HCT116 (cell line): ENCODE measurements at regions not wholly inside any gene's neighbourhood (a gene's known extent, or its start where the extent isn't known, plus 50 kb on each side); places are given as distances from the start of the nearest gene placed in this dataset.

ENCODE experiments used
- ATAC-seq: fragments of 200-7000 bp; cut with Tn5 transposase; 2 replicates; pipeline ENCODE4 v1.9.1; 2020; ENCODE audit warnings: mild to moderate bottlenecking, moderate library complexity
- BruUV-seq: library from RNA; stranded (reverse); fragments of 400-500 nt; replicated peaks from 2 replicates; lab custom pipeline; 2021; lab: Mats Ljungman, UMichigan
- CTCF ChIA-PET: fragments of 300-600 bp; sonication (Branson Sonifier 250); formaldehyde crosslinking; loops from one replicate; lab custom pipeline; 2021; ENCODE audit warnings: antibody characterized with exemption; lab: Charles Lee
- POLR2A ChIA-PET: fragments of 300-600, 350-600 bp; sonication (Branson Sonifier 250); formaldehyde crosslinking; loops from one replicate; lab custom pipeline; 2021; ENCODE audit warnings: antibody characterized with exemption; lab: Charles Lee
- RAD21 ChIA-PET, 2 experiments: fragments of 300-600 bp; sonication (Branson Sonifier 250); formaldehyde crosslinking; loops; one replicate each; lab custom pipeline; 2023; ENCODE audit warnings: low total read pairs in 2 of 2; ENCODE audit not compliant: uncharacterized antibody in 2 of 2, unreplicated experiment in 2 of 2, low non-redundant PET in 1 of 2; lab: Charles Lee
- DNase-seq: peaks from one replicate; pipeline ENCODE4 v3.0.0-alpha.2; 2010; ENCODE audit warnings: low read depth, low spot score
- H2AFZ ChIP-seq: fragments of 200-600 bp; shearing (Covaris generic), sonication (generic); 2 replicates; pipeline ENCODE4 v1.6.1; 2017; ENCODE audit warnings: low read depth, mixed run types, mixed read lengths, antibody characterized with exemption, low read length; ENCODE audit not compliant: poor library complexity, severe bottlenecking
- H3K27ac ChIP-seq: 2 replicates; pipeline ENCODE4 v1.5.1; 2012; ENCODE audit warnings: low read depth, low read length
- H3K27me3 ChIP-seq: fragments of 200-600 bp; sonication (generic); 2 replicates; pipeline ENCODE4 v1.6.1; 2016; ENCODE audit warnings: mixed run types, low read length, mixed read lengths; ENCODE audit not compliant: insufficient read depth
- H3K36me3 ChIP-seq, 2 experiments: fragments of 200-500 bp in 1 of 2; fragments of 200-600 bp in 1 of 2; sonication (Bioruptor generic) in 1 of 2; sonication (generic) in 1 of 2; 2 replicates each; pipeline versions ENCODE4 v1.5.1 to v1.6.1; 2014 to 2016; ENCODE audit warnings: low read length in 2 of 2, inconsistent platforms in 1 of 2, mixed read lengths in 1 of 2, mixed run types in 1 of 2; ENCODE audit not compliant: insufficient read depth in 2 of 2, control insufficient read depth in 1 of 2
- H3K4me1 ChIP-seq, 2 experiments: fragments of 200-600 bp in 1 of 2; sonication (generic) in 1 of 2; 2 replicates each; pipeline versions ENCODE4 v1.5.1 to v1.6.1; 2012 to 2017; ENCODE audit warnings: low read length in 2 of 2, inconsistent platforms in 1 of 2, mild to moderate bottlenecking in 1 of 2, mixed read lengths in 1 of 2, mixed run types in 1 of 2, moderate library complexity in 1 of 2; ENCODE audit not compliant: insufficient read depth in 2 of 2, control insufficient read depth in 1 of 2
- H3K4me2 ChIP-seq: fragments of 200-600 bp; sonication (generic); 2 replicates; pipeline ENCODE4 v1.6.1; 2017; ENCODE audit warnings: mixed run types, low read length, mixed read lengths
- H3K4me3 ChIP-seq, 2 experiments: fragments of 200-600 bp in 1 of 2; sonication (generic) in 1 of 2; replicated peaks in 1 of 2; 2 replicates each; pipeline ENCODE4 v1.5.1; 2011 to 2016; ENCODE audit warnings: low read length in 2 of 2, control low read depth in 1 of 2, low read depth in 1 of 2, mild to moderate bottlenecking in 1 of 2, mixed read lengths in 1 of 2, mixed run types in 1 of 2
- H3K79me2 ChIP-seq: fragments of 200-600 bp; sonication (generic); 2 replicates; pipeline ENCODE4 v1.6.1; 2017; ENCODE audit warnings: mild to moderate bottlenecking, mixed run types, low read length, moderate library complexity, mixed read lengths; ENCODE audit not compliant: insufficient read depth
- H3K9ac ChIP-seq: fragments of 200-600 bp; sonication (generic); 2 replicates; pipeline ENCODE4 v1.6.1; 2016; ENCODE audit warnings: low read length, mixed read lengths
- H3K9me2 ChIP-seq: fragments of 200-600 bp; sonication (generic), shearing (Covaris generic); 2 replicates; pipeline ENCODE4 v1.6.1; 2017; ENCODE audit warnings: mixed run types, mild to moderate bottlenecking, moderate library complexity; ENCODE audit not compliant: insufficient read depth
- H3K9me3 ChIP-seq, 2 experiments: fragments of 200-500 bp in 1 of 2; fragments of 200-600 bp in 1 of 2; sonication (Bioruptor generic) in 1 of 2; sonication (generic) in 1 of 2; 2 replicates each; pipeline ENCODE4 v1.6.1; 2014 to 2017; ENCODE audit warnings: low read length in 2 of 2, mixed read lengths in 2 of 2, inconsistent platforms in 1 of 2, low read depth in 1 of 2, mild to moderate bottlenecking in 1 of 2, mixed run types in 1 of 2, moderate library complexity in 1 of 2; ENCODE audit not compliant: control insufficient read depth in 1 of 2, insufficient read depth in 1 of 2
- H4K20me1 ChIP-seq: fragments of 200-600 bp; sonication (generic), shearing (Covaris generic); 2 replicates; pipeline ENCODE4 v1.6.1; 2017; ENCODE audit warnings: mixed run types, mild to moderate bottlenecking, moderate library complexity; ENCODE audit not compliant: insufficient read depth
- ATF3 ChIP-seq: IDR thresholded peaks from 2 replicates; pipeline ENCODE4 v1.6.1; 2012
- CTCF ChIP-seq, 3 experiments: fragments of 200-600 bp in 1 of 3; sonication (generic) in 1 of 3; IDR thresholded peaks in 2 of 3; conservative IDR thresholded peaks in 1 of 3; 2 replicates each; pipeline ENCODE4 v1.5.1; 2012 to 2017; ENCODE audit warnings: low read depth in 2 of 3, low read length in 2 of 3, antibody characterized with exemption in 1 of 3, borderline replicate concordance in 1 of 3, control low read depth in 1 of 3, mild to moderate bottlenecking in 1 of 3, mixed read lengths in 1 of 3, mixed run types in 1 of 3, moderate library complexity in 1 of 3; ENCODE audit not compliant: insufficient read depth in 1 of 3
- EGR1 ChIP-seq: IDR thresholded peaks from 2 replicates; pipeline ENCODE4 v1.6.1; 2012; ENCODE audit warnings: low read depth
- EZH2 ChIP-seq: fragments of 200-600 bp; sonication (generic); IDR thresholded peaks from 2 replicates; pipeline ENCODE4 v1.6.1; 2017; ENCODE audit warnings: antibody characterized with exemption, mixed run types
- FOSL1 ChIP-seq: IDR thresholded peaks from 2 replicates; pipeline ENCODE4 v1.6.1; 2012; ENCODE audit warnings: low read depth
- JUND ChIP-seq: IDR thresholded peaks from 2 replicates; pipeline ENCODE4 v1.6.1; 2012
- MAX ChIP-seq: IDR thresholded peaks from 2 replicates; pipeline ENCODE4 v1.6.1; 2012
- POLR2AphosphoS5 ChIP-seq: IDR thresholded peaks from 2 replicates; pipeline ENCODE4 v1.6.1; 2011; ENCODE audit warnings: mild to moderate bottlenecking, low read depth, low read length, moderate library complexity
- SIN3A ChIP-seq: IDR thresholded peaks from 2 replicates; pipeline ENCODE4 v1.6.1; 2012; ENCODE audit warnings: low read depth
- TCF7L2 ChIP-seq: IDR thresholded peaks from 2 replicates; pipeline ENCODE4 v1.7.0; 2011; ENCODE audit warnings: borderline replicate concordance, inconsistent platforms; ENCODE audit not compliant: insufficient read depth, insufficient read length; ENCODE audit errors: extremely low read depth
- YY1 ChIP-seq: IDR thresholded peaks from 2 replicates; pipeline ENCODE4 v1.6.1; 2011; ENCODE audit warnings: low read length, low read depth, moderate library complexity, mild to moderate bottlenecking; ENCODE audit not compliant: insufficient replicate concordance; ENCODE audit errors: extremely low read depth
- ZBTB33 ChIP-seq: IDR thresholded peaks from 2 replicates; pipeline ENCODE4 v1.6.1; 2011; ENCODE audit warnings: mild to moderate bottlenecking, low read length, moderate library complexity; ENCODE audit not compliant: insufficient replicate concordance; ENCODE audit errors: extremely low read depth
- ZFX ChIP-seq: fragments of 450-650 bp; IDR thresholded peaks from 2 replicates; pipeline ENCODE4 v1.6.1; 2017
- ZNF274 ChIP-seq: fragments of 200-500 bp; sonication (Bioruptor generic); IDR thresholded peaks from 2 replicates; pipeline ENCODE4 v1.6.1; 2014; ENCODE audit warnings: mild to moderate bottlenecking, low read depth, low read length, inconsistent platforms
- intact Hi-C: fragments of 100-400 bp; cut with micrococcal nuclease; formaldehyde crosslinking; loops from 2 replicates; pipeline ENCODE4 v1.10.0; 2022

- no TSS peak for BruUV-seq
- Histone ChIP-seq H3K27ac (no peak overlapping the region), H3K36me3 (no peaks in the 10 kb centered on the region), H3K9me3 (no peaks in the 10 kb centered on the region), H3K4me3 (no peak overlapping the region), H4K20me1 (no peaks in the 10 kb centered on the region), H3K9ac (no peak overlapping the region), H3K79me2 (no peaks in the 10 kb centered on the region), H3K4me1 (peaks cover 0 to 21% of the 10 kb centered on the region in 2 experiments; a peak in 2 of 4 replicates), H3K27me3 (peaks cover 7% of the 10 kb centered on the region; the same call in 1 of the 2 replicates), H2AFZ (no peak overlapping the region), H3K4me2 (no peak overlapping the region), H3K9me2 (no peaks in the 10 kb centered on the region)
- ATAC-seq (no peak), DNase-seq (no peak)
- POLR2A ChIA-PET: no interaction called here
- intact Hi-C loops: no loop called here
- RAD21 ChIA-PET: no interaction called here
- TF ChIP-seq ATF3: no peak
- TF ChIP-seq YY1: no peak
- TF ChIP-seq CTCF (IDR thresholded peaks at IDR 0.05 in 2 of 3, conservative IDR thresholded peaks at IDR 0.05 in 1 of 3; ENCODE audit: borderline replicate concordance in 1 of 3, insufficient read depth in 1 of 3, low read depth in 2 of 3, low read length in 2 of 3): no peak
- CTCF ChIA-PET: no interaction called here
These were observed 415.9 kb upstream of the PROX1 start for GRCh38 chr1:213571843-213572242.

- Histone ChIP-seq H3K9ac (no peak overlapping the region), H4K20me1 (no peaks in the 10 kb centered on the region), H3K79me2 (no peaks in the 10 kb centered on the region), H3K27ac (no peak overlapping the region), H3K9me2 (no peaks in the 10 kb centered on the region), H3K4me3 (no peak overlapping the region), H3K4me2 (no peak overlapping the region), H2AFZ (no peak overlapping the region), H3K36me3 (no peaks in the 10 kb centered on the region), H3K27me3 (peaks cover 7% of the 10 kb centered on the region; the same call in 1 of the 2 replicates), H3K9me3 (no peaks in the 10 kb centered on the region), H3K4me1 (peaks cover 0 to 21% of the 10 kb centered on the region in 2 experiments; a peak in 2 of 4 replicates)
- RAD21 ChIA-PET: no interaction called here
- POLR2A ChIA-PET: no interaction called here
- DNase-seq (peak; percentile 6), ATAC-seq (peak; percentile 24; the same call in 1 of the 2 replicates)
- CTCF ChIA-PET: no interaction called here
- no TSS peak for BruUV-seq
- intact Hi-C loops: no loop called here
- TF ChIP-seq SIN3A: no peak
- TF ChIP-seq POLR2AphosphoS5: no peak
- peak; percentile 35 for TF ChIP-seq TCF7L2
- TF ChIP-seq ZBTB33: no peak
- TF ChIP-seq MAX: no peak
- TF ChIP-seq FOSL1: 0 out of 2 replicates have a peak, but pooled peaks have one; percentile 6
- TF ChIP-seq YY1: no peak
- TF ChIP-seq EZH2: no peak
- TF ChIP-seq ZFX: no peak
- TF ChIP-seq EGR1: no peak
- no peak for TF ChIP-seq JUND
- TF ChIP-seq ZNF274: no peak
- TF ChIP-seq ATF3: no peak
These were observed 414.7 kb upstream of the PROX1 start for GRCh38 chr1:213572912-213573647.
